Neural crest cell (in vitro differentiated cells): ENCODE measurements at regions not wholly inside any gene's neighbourhood (a gene's known extent, or its start where the extent isn't known, plus 50 kb on each side); places are given as distances from the start of the nearest gene placed in this dataset.

Experiments
- DNase-seq: peaks from one replicate; pipeline ENCODE4 v3.0.0; 2021; ENCODE audit warnings: low read depth, mixed read lengths, low spot score
- H3K27ac Mint-ChIP-seq: one replicate; pipeline ENCODE4 v1.8.0; 2021; ENCODE audit warnings: mild to moderate bottlenecking, mixed read lengths; ENCODE audit not compliant: unreplicated experiment
- H3K27me3 Mint-ChIP-seq: 2 replicates; pipeline ENCODE4 v1.8.0; 2021; ENCODE audit warnings: low read depth, mild to moderate bottlenecking, mixed read lengths
- H3K36me3 Mint-ChIP-seq: 2 replicates; pipeline ENCODE4 v1.8.0; 2021; ENCODE audit warnings: low read depth, mild to moderate bottlenecking, mixed read lengths
- H3K4me1 Mint-ChIP-seq: 2 replicates; pipeline ENCODE4 v1.8.0; 2021; ENCODE audit warnings: mixed read lengths
- H3K4me3 Mint-ChIP-seq: one replicate; pipeline ENCODE4 v1.8.0; 2021; ENCODE audit warnings: mild to moderate bottlenecking, mixed read lengths
- H3K9me3 Mint-ChIP-seq: 2 replicates; pipeline ENCODE4 v1.8.0; 2021; ENCODE audit warnings: mixed read lengths
- TF ChIP-seq, protein P1 (sequence below): fragments of 200-600 bp; sonication (generic); conservative IDR thresholded peaks from 2 replicates; pipeline ENCODE4 v1.5.0; 2021; ENCODE audit warnings: antibody characterized with exemption, mild to moderate bottlenecking

DNA sequence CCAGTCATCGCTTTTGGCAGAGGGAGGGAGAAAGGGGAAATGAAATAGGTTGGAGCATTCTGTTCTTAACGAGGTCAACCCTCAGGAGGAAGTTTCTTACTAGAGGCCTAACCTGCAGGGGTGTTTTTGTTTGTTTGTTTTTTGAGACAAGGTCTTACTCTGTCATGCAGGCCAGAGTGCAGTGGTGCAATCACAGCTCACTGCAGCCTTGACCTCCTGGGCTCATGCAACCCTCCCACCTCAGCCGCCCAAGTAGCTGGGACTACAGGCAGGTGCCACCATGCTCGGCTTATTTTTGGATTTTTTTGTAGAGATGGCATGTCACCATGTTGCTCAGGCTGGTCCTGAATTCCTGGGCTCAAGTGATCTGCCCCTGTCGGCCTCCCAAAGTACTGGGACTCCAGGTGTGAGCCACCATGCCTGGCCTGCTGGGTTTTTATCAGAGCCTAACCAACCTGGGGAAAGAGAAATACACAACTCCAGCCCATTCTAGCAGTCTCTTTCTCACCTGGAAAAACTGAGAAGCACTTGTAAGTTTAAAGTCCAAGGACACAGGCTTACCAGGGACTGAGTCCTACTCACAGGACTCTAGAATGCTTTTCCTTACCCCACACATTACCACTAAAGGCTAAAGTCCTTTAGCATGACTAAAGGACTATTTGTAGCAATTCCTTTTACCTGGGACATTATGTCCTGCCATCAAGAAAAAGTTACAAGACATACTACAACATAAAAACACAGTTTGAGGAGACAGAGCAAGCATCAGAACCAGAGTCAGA is 101.0 kb upstream of the EGFR start:
- Mint-ChIP-seq H3K27me3 (no peaks in the 10 kb centered on the region), H3K4me3 (no peak overlapping the region), H3K4me1 (no peaks in the 10 kb centered on the region), H3K36me3 (no peaks in the 10 kb centered on the region), H3K27ac (no peak overlapping the region), H3K9me3 (no peaks in the 10 kb centered on the region)
- DNase-seq: no peak
- TF ChIP-seq, protein P1, sequence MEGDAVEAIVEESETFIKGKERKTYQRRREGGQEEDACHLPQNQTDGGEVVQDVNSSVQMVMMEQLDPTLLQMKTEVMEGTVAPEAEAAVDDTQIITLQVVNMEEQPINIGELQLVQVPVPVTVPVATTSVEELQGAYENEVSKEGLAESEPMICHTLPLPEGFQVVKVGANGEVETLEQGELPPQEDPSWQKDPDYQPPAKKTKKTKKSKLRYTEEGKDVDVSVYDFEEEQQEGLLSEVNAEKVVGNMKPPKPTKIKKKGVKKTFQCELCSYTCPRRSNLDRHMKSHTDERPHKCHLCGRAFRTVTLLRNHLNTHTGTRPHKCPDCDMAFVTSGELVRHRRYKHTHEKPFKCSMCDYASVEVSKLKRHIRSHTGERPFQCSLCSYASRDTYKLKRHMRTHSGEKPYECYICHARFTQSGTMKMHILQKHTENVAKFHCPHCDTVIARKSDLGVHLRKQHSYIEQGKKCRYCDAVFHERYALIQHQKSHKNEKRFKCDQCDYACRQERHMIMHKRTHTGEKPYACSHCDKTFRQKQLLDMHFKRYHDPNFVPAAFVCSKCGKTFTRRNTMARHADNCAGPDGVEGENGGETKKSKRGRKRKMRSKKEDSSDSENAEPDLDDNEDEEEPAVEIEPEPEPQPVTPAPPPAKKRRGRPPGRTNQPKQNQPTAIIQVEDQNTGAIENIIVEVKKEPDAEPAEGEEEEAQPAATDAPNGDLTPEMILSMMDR: no peak

DNA sequence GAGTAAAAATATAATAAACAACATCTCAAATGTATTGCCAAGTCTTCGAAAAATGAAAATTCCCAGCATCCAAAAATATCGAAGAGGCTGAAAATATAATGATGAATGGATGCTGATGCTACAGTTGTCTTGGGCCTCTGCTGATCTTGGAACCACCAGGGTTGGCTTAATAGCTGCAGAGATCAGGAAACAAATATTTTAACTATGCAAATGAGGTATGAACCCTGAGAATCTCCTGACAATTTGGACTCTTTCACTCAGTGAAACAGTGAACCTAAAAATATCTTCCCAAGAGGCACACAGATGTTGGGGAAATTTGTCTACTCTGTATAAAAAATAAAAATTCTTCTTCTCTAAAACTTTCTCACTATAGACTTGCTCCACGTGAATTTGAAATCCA is 97.7 kb upstream of the EGFR start:
- no peaks in the 10 kb centered on the region for H3K27me3 Mint-ChIP-seq

DNA sequence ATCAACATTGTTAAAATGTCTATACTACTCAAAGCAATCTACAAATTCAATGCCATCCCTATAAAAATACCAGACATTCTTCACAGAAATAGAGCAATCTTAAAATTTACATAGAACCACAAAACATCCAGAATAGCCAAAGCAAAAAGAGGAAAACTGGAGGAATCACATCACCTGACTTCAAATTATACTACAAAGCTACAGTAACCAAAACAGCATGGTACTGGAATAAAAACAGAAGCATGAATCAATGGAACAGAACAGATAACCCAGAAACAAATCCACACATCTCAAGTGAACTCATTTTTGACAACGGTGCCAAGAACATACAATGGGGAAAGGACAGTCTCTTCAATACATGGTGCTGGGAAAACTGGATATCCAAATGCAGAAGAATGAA is 87.3 kb upstream of the EGFR start:
- TF ChIP-seq, protein P1: no peak
- Mint-ChIP-seq H3K27me3 (no peaks in the 10 kb centered on the region), H3K4me1 (peaks cover 15% of the 10 kb centered on the region), H3K36me3 (peaks cover 2% of the 10 kb centered on the region), H3K27ac (no peak overlapping the region), H3K4me3 (peak overlapping the region; percentile 17), H3K9me3 (peaks cover 6% of the 10 kb centered on the region)
- no peak for DNase-seq

More for the DNA sequence above, 97.7 kb upstream of the EGFR start:
- TF ChIP-seq, protein P1: no peak
- Mint-ChIP-seq H3K4me3 (no peak overlapping the region), H3K4me1 (no peaks in the 10 kb centered on the region), H3K27ac (no peak overlapping the region), H3K36me3 (peaks cover 8% of the 10 kb centered on the region), H3K9me3 (peaks cover 2% of the 10 kb centered on the region)
- DNase-seq: no peak

DNA sequence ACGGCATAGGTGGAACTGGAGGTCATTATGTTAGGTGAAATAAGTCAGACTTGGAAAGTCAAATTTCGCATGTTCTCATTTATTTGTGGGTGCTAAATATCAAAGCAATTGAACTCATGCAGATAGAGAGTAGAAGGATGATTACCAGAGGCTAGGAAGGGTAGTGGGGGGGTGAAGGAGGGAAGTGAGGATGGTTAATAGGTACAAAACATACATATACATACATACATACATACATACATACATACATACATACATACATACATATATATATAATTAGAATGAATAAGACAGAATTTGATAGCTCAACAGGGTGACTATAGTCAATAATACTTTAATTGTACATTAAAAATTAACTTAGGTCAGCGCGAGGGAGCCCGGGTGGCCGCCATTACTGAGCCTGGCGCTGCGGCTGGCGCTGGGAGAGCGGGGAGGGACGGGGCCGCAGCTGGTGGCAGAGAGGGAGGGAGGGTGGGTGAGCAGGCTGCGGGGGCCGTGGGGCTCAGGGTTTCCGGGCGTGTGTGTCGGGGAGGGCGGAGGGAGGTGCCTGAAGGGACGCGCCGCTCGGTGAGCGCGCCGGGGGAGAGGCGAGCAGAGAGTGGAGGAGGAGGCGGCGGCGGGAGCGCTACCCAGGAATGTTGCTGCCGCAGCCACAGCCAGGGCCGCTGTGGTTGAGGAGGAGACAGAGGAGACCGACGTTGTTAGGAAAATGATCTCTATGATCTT is 85.8 kb upstream of the EGFR start:
- H3K4me3 Mint-ChIP-seq: peak overlapping the region; percentile 87
- DNase-seq: peak; percentile 65
- H3K27me3 Mint-ChIP-seq: peaks cover 2% of the 10 kb centered on the region
- TF ChIP-seq, protein P1: no peak
- H3K27ac Mint-ChIP-seq: peak overlapping the region; percentile 86
- peaks cover 2% of the 10 kb centered on the region for H3K36me3 Mint-ChIP-seq
- peaks cover 15% of the 10 kb centered on the region for H3K4me1 Mint-ChIP-seq
- H3K9me3 Mint-ChIP-seq: peaks cover 6% of the 10 kb centered on the region

DNA sequence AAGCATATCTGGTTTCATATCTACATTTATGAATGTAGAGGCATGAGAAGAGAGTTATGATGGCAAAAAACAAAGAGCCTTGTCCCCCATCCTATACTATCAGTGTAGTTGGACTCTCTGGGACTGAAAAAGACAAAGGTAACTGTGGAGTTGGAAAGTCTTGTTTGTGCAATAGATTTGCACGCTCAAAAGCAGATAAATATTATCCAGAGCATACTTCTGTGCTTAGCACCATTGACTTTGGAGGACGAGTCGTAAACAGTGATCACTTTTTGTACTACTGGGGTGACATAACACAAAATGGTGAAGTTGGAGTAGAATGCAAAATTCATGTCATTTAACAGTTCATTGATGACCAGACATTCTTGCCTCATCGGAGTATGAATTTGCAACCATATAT is 85.2 kb upstream of the EGFR start:
- H3K36me3 Mint-ChIP-seq: peaks cover 2% of the 10 kb centered on the region
- TF ChIP-seq, protein P1: no peak
- H3K27ac Mint-ChIP-seq: peak overlapping the region; percentile 86
- DNase-seq: no peak
- peak overlapping the region; percentile 87 for H3K4me3 Mint-ChIP-seq
- H3K27me3 Mint-ChIP-seq: peaks cover 2% of the 10 kb centered on the region
- peaks cover 6% of the 10 kb centered on the region for H3K9me3 Mint-ChIP-seq
- H3K4me1 Mint-ChIP-seq: peaks cover 15% of the 10 kb centered on the region
